ENCODE measurements at regions not wholly inside any gene's neighbourhood (a gene's known extent, or its start where the extent isn't known, plus 50 kb on each side); places are given as distances from the start of the nearest gene placed in this dataset.

- TF ChIP-seq EZH2phosphoT487 (IDR thresholded peaks at IDR 0.05; ENCODE audit: borderline replicate concordance, low read depth, low read length) (no peak), CTCF (conservative IDR thresholded peaks at IDR 0.05; ENCODE audit: low read length) (no peak)
Observed at GRCh38 chr9:13971966-13972655, 341.8 kb downstream of the NFIB start.

All from OCI-LY7 (cell line).